ENCODE measurements at regions not wholly inside any gene's neighbourhood (a gene's known extent, or its start where the extent isn't known, plus 50 kb on each side); places are given as distances from the start of the nearest gene placed in this dataset.

DNA sequence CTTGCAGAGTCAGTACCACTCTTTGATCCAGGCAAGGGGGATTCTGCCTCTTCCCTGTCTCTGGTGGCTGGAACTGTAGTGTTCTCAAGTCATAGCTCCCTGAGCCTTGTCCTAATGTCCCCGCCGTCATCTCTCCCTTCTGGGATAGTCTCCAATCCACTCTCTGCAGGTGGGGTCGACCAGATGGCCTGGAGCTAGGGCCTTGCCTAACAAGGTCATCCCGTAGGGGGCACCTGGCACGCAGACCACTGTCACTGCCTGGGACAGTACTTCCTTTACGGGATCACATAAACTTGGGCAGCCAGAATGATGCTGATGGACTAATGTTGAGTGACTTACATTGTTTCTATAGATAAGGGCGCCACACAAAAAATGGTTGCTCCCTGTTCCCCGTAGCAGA, 118.9 kb upstream of the SLC22A23 start:
- no peak for DNase-seq (ENCODE audit: low read depth in 1 of 2, low spot score in 1 of 2)
- TF ChIP-seq GATA3 (IDR thresholded peaks at IDR 0.05; ENCODE audit: borderline replicate concordance) (no peak), TFCP2L1 (CRISPR knock-in tag; IDR thresholded peaks at IDR 0.05) (no peak), HOXB13 (CRISPR knock-in tag; IDR thresholded peaks at IDR 0.05; ENCODE audit: low read depth) (no peak), MAFK (IDR thresholded peaks at IDR 0.05; ENCODE audit: partially characterized antibody) (no peak), HOXB5 (CRISPR knock-in tag; IDR thresholded peaks at IDR 0.05) (no peak), POLR2A (IDR thresholded peaks at IDR 0.05; ENCODE audit: low read length) (no peak)
- TF ChIP-seq, protein P1, sequence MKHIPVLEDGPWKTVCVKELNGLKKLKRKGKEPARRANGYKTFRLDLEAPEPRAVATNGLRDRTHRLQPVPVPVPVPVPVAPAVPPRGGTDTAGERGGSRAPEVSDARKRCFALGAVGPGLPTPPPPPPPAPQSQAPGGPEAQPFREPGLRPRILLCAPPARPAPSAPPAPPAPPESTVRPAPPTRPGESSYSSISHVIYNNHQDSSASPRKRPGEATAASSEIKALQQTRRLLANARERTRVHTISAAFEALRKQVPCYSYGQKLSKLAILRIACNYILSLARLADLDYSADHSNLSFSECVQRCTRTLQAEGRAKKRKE (CRISPR knock-in tag; IDR thresholded peaks at IDR 0.05; ENCODE audit: low read depth), result no peak
- no peak for FAIRE-seq
- H3K4me3 ChIP-seq, result no peak overlapping the region
- H3K4me2 ChIP-seq, result no peak overlapping the region
- no peak overlapping the region for H3K27ac ChIP-seq
- POLR2A ChIA-PET, result no interaction called here
- H3K9me3 ChIP-seq, result no peaks in the 10 kb centered on the region
- CTCF ChIA-PET, result no interaction called here
- H3K4me1 ChIP-seq, result no peaks in the 10 kb centered on the region
- ATAC-seq, result no peak
- WGBS (ENCODE audit: missing lambda C conversion rate), result 87% methylated on average over 5 of the region's 8 CpGs

DNA sequence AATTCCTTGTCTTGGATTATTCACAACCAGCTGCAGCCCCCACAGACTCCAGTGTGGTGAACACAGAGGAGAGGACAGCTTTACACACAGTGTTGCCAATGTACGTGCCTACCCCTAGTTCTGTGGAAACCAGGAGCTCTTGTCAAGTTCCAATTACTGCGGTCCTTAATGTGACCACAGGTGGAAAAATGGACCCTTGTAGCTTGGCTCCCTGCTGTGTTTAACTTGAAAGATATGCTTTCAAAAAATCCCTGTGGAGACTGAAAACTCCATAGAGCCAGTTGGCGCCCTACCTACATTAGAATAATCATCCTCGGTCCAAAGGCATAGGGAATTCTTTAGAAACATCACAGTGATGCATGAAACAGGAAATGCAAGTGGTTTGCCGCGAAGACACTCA, 118.3 kb upstream of the SLC22A23 start:
- DNase-seq (ENCODE audit: low read depth in 1 of 2, low spot score in 1 of 2) (no peak), FAIRE-seq (no peak), ATAC-seq (no peak)
- no peak overlapping the region for H3K4me2 ChIP-seq
- ChIA-PET POLR2A (no interaction called here), CTCF (no interaction called here)
- 91% methylated on average over 6 of the region's 6 CpGs for WGBS (ENCODE audit: missing lambda C conversion rate)
- no peak overlapping the region for H3K27ac ChIP-seq
- H3K4me3 ChIP-seq, result no peak overlapping the region
- TF ChIP-seq, protein P2, sequence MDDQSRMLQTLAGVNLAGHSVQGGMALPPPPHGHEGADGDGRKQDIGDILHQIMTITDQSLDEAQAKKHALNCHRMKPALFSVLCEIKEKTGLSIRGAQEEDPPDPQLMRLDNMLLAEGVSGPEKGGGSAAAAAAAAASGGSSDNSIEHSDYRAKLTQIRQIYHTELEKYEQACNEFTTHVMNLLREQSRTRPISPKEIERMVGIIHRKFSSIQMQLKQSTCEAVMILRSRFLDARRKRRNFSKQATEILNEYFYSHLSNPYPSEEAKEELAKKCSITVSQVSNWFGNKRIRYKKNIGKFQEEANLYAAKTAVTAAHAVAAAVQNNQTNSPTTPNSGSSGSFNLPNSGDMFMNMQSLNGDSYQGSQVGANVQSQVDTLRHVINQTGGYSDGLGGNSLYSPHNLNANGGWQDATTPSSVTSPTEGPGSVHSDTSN (IDR thresholded peaks at IDR 0.05), result no peak
- TF ChIP-seq, protein P3, sequence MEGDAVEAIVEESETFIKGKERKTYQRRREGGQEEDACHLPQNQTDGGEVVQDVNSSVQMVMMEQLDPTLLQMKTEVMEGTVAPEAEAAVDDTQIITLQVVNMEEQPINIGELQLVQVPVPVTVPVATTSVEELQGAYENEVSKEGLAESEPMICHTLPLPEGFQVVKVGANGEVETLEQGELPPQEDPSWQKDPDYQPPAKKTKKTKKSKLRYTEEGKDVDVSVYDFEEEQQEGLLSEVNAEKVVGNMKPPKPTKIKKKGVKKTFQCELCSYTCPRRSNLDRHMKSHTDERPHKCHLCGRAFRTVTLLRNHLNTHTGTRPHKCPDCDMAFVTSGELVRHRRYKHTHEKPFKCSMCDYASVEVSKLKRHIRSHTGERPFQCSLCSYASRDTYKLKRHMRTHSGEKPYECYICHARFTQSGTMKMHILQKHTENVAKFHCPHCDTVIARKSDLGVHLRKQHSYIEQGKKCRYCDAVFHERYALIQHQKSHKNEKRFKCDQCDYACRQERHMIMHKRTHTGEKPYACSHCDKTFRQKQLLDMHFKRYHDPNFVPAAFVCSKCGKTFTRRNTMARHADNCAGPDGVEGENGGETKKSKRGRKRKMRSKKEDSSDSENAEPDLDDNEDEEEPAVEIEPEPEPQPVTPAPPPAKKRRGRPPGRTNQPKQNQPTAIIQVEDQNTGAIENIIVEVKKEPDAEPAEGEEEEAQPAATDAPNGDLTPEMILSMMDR (IDR thresholded peaks at IDR 0.05), result no peak
- TF ChIP-seq, protein P4, sequence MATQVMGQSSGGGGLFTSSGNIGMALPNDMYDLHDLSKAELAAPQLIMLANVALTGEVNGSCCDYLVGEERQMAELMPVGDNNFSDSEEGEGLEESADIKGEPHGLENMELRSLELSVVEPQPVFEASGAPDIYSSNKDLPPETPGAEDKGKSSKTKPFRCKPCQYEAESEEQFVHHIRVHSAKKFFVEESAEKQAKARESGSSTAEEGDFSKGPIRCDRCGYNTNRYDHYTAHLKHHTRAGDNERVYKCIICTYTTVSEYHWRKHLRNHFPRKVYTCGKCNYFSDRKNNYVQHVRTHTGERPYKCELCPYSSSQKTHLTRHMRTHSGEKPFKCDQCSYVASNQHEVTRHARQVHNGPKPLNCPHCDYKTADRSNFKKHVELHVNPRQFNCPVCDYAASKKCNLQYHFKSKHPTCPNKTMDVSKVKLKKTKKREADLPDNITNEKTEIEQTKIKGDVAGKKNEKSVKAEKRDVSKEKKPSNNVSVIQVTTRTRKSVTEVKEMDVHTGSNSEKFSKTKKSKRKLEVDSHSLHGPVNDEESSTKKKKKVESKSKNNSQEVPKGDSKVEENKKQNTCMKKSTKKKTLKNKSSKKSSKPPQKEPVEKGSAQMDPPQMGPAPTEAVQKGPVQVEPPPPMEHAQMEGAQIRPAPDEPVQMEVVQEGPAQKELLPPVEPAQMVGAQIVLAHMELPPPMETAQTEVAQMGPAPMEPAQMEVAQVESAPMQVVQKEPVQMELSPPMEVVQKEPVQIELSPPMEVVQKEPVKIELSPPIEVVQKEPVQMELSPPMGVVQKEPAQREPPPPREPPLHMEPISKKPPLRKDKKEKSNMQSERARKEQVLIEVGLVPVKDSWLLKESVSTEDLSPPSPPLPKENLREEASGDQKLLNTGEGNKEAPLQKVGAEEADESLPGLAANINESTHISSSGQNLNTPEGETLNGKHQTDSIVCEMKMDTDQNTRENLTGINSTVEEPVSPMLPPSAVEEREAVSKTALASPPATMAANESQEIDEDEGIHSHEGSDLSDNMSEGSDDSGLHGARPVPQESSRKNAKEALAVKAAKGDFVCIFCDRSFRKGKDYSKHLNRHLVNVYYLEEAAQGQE (IDR thresholded peaks at IDR 0.05), result no peak
- TF ChIP-seq GATA3 (IDR thresholded peaks at IDR 0.05; ENCODE audit: borderline replicate concordance) (no peak), EHMT2 (IDR thresholded peaks at IDR 0.05; ENCODE audit: low read depth) (no peak), ESRRA (IDR thresholded peaks at IDR 0.05; ENCODE audit: borderline replicate concordance, low read length) (no peak), ZSCAN20 (CRISPR knock-in tag; IDR thresholded peaks at IDR 0.05) (no peak), RFX5 (IDR thresholded peaks at IDR 0.05) (no peak), E2F6 (IDR thresholded peaks at IDR 0.05; ENCODE audit: borderline replicate concordance, low read depth) (no peak), CHD4 (IDR thresholded peaks at IDR 0.05; ENCODE audit: borderline replicate concordance) (no peak), RNF2 (IDR thresholded peaks at IDR 0.05; ENCODE audit: borderline replicate concordance, low read depth) (no peak), HOXB13 (CRISPR knock-in tag; IDR thresholded peaks at IDR 0.05; ENCODE audit: low read depth) (no peak), NFE2L2 (conservative IDR thresholded peaks at IDR 0.05; ENCODE audit: low read length) (no peak), ZNF302 (CRISPR knock-in tag; IDR thresholded peaks at IDR 0.05) (no peak), NR3C1 (IDR thresholded peaks at IDR 0.05) (no peak), ZC3H11A (IDR thresholded peaks at IDR 0.05) (no peak), MAFK (IDR thresholded peaks at IDR 0.05; ENCODE audit: partially characterized antibody) (no peak), SMC3 (IDR thresholded peaks at IDR 0.05) (no peak)
- TF ChIP-seq, protein P5, sequence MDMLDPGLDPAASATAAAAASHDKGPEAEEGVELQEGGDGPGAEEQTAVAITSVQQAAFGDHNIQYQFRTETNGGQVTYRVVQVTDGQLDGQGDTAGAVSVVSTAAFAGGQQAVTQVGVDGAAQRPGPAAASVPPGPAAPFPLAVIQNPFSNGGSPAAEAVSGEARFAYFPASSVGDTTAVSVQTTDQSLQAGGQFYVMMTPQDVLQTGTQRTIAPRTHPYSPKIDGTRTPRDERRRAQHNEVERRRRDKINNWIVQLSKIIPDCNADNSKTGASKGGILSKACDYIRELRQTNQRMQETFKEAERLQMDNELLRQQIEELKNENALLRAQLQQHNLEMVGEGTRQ (IDR thresholded peaks at IDR 0.05), result no peak
- no peaks in the 10 kb centered on the region for H3K9me3 ChIP-seq
- no peaks in the 10 kb centered on the region for H3K4me1 ChIP-seq
